Stimulated activated naive B cell treated with anti-CD40 and anti-IgM and Interleukin-4, amounts not matched to agents 10 μg/mL and 1 μg/mL and 100 μg/mL, for 72 hours (primary cell): ENCODE measurements at regions not wholly inside any gene's neighbourhood (a gene's known extent, or its start where the extent isn't known, plus 50 kb on each side); places are given as distances from the start of the nearest gene placed in this dataset.

Experiments used
- ATAC-seq, 2 donors: fragments of 150-1000 bp; cut with Tn5 transposase; replicated peaks; 2 replicates each; pipeline ENCODE4 v1.10.0; 2021; ENCODE audit warnings: moderate library complexity in 1 of 2
- DNase-seq: peaks from one replicate; pipeline ENCODE4 v3.0.0; 2021
- H3K27ac Mint-ChIP-seq: one replicate; pipeline ENCODE4 v1.8.0; 2022; ENCODE audit warnings: mild to moderate bottlenecking, mixed read lengths
- H3K27me3 Mint-ChIP-seq, 2 donors: one replicate each; pipeline ENCODE4 v1.8.0; 2022; ENCODE audit warnings: mixed read lengths in 2 of 2
- H3K36me3 Mint-ChIP-seq, 2 donors: one replicate each; pipeline ENCODE4 v1.8.0; 2022; ENCODE audit warnings: mixed read lengths in 2 of 2, mild to moderate bottlenecking in 1 of 2
- H3K4me1 Mint-ChIP-seq, 2 donors: one replicate each; pipeline ENCODE4 v1.8.0; 2022; ENCODE audit warnings: mixed read lengths in 2 of 2, mild to moderate bottlenecking in 1 of 2
- H3K4me3 Mint-ChIP-seq, 2 donors: one replicate each; pipeline ENCODE4 v1.8.0; 2022; ENCODE audit warnings: mild to moderate bottlenecking in 2 of 2, mixed read lengths in 2 of 2, moderate library complexity in 1 of 2
- H3K9me3 Mint-ChIP-seq, 2 donors: one replicate each; pipeline ENCODE4 v1.8.0; 2022; ENCODE audit warnings: mixed read lengths in 2 of 2, mild to moderate bottlenecking in 1 of 2

DNA sequence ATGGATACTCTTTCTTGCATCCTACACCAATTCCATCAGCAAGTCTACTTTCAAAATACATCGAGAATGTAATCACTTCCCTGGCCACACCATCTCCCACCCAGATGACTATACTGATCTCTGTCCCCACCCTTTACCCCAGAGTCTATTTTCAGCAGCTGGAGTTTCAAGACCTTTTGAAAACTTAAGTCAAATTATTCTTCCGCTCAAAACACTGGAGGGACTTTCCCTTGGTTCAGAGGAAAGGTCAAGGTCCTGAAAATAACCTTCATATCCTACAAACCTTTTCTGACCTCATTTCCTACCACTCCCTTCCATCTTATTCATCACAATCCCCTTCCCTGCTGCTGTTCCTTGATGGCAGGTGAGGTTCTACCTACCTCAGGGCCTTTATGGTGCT lies 58.8 kb upstream of the LYPD6 start:
- peak overlapping the region; percentile 1 to 55 for H3K4me3 Mint-ChIP-seq
- H3K4me1 Mint-ChIP-seq, result peaks cover 8 to 12% of the 10 kb centered on the region in 2 donors
- H3K27ac Mint-ChIP-seq, result no peak overlapping the region
- DNase-seq, result peak; percentile 2
- peak; percentile 78 to 84 for ATAC-seq
- H3K36me3 Mint-ChIP-seq, result no peaks in the 10 kb centered on the region
- peaks cover 11 to 21% of the 10 kb centered on the region in 2 donors for H3K9me3 Mint-ChIP-seq
- H3K27me3 Mint-ChIP-seq, result no peaks in the 10 kb centered on the region

DNA sequence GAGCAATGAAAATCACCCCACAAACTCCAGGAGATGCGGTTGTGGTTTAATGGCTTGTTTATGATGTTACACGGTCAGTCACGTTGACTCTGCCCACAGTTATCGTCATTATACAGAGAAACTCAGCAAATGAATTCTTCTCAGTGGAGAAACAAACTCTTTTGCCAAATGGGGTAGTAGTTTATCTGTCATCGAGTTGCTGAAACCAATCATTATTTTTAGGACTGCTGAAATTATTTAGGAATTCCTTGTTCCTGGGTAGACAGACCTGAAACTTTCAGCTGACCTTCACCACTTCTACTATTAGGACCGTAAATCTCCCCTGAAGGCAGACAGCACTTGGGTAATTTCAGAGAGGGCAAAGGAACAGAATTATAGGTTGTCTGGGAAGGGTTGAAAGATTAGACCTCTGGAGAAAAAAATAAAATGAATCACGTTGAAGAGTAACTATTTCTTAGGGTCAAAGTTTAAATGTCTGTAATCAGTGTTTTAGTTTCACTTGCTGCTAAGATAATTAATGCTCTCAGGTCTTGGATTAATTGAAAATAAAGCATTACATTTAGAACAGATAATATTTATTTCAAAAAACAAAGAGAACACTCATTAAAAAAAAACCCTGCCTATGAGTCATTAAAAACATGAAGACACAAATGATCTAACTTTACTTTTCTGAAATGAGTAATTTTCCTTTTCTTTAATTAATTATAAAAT lies 52.1 kb upstream of the LYPD6 start:
- Mint-ChIP-seq H3K4me1 (no peaks in the 10 kb centered on the region), H3K27me3 (no peaks in the 10 kb centered on the region), H3K36me3 (no peaks in the 10 kb centered on the region), H3K9me3 (no peaks in the 10 kb centered on the region), H3K27ac (no peak overlapping the region), H3K4me3 (no peak overlapping the region)
- DNase-seq (no peak), ATAC-seq (no peak)

DNA sequence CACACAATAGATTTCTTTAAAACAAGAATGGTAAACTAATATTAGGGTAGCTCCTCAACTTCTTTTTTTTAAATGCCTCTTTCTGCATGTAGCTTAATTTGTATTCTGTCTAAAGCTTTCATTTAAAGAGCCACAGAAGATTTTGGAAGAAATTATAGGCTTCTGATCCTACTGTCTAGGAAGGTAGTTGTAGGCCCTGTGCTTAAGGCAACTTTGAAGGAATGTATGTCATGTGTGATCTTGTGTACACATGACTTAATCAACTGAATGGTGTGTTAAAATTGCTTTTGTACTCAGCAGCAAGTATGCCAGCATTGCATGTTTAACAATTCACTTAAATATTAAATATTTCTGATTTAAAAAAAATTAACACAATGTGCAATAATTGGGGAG lies 51.5 kb upstream of the LYPD6 start:
- H3K36me3 Mint-ChIP-seq, result no peaks in the 10 kb centered on the region
- no peak for ATAC-seq

More for the DNA sequence above, 51.5 kb upstream of the LYPD6 start:
- Mint-ChIP-seq H3K4me3 (no peak overlapping the region), H3K27me3 (no peaks in the 10 kb centered on the region), H3K9me3 (no peaks in the 10 kb centered on the region), H3K27ac (no peak overlapping the region), H3K4me1 (no peaks in the 10 kb centered on the region)
- DNase-seq, result no peak
